ENCODE measurements at regions not wholly inside any gene's neighbourhood (a gene's known extent, or its start where the extent isn't known, plus 50 kb on each side); places are given as distances from the start of the nearest gene placed in this dataset.

DNA sequence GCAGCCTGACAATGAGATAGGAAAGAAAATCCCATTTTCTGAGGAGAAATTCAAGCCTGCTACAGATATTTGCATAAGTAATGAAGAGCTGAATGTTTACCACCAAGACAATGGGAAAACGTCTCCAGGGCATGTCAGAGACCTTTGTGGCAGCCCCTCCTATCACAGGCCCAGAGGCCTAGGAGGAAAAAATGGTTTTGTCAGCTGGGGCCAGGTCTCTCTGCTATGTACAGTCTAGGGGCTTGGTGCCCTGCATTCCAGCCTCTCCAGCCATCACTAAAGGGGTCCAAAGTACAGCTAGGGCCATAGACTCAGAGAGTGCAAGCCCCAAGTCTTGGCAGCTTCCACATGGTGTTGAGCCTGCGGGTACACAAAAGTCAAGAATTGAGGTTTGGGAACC is 361.6 kb upstream of the ANXA10 start:
- H3K27ac ChIP-seq (ENCODE audit: control insufficient read depth, insufficient read depth, low read length) = no peak overlapping the region
- no peak for TF ChIP-seq EZH2 (IDR thresholded peaks at IDR 0.05; ENCODE audit: low read length)
- TF ChIP-seq, protein P1, sequence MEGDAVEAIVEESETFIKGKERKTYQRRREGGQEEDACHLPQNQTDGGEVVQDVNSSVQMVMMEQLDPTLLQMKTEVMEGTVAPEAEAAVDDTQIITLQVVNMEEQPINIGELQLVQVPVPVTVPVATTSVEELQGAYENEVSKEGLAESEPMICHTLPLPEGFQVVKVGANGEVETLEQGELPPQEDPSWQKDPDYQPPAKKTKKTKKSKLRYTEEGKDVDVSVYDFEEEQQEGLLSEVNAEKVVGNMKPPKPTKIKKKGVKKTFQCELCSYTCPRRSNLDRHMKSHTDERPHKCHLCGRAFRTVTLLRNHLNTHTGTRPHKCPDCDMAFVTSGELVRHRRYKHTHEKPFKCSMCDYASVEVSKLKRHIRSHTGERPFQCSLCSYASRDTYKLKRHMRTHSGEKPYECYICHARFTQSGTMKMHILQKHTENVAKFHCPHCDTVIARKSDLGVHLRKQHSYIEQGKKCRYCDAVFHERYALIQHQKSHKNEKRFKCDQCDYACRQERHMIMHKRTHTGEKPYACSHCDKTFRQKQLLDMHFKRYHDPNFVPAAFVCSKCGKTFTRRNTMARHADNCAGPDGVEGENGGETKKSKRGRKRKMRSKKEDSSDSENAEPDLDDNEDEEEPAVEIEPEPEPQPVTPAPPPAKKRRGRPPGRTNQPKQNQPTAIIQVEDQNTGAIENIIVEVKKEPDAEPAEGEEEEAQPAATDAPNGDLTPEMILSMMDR (optimal IDR thresholded peaks at IDR 0.05 in 1 of 3, IDR thresholded peaks at IDR 0.05 in 1 of 3, conservative IDR thresholded peaks at IDR 0.05 in 1 of 3; ENCODE audit: extremely low read depth in 1 of 3, insufficient read depth in 2 of 3, low read length in 3 of 3) = no peak
- no peak overlapping the region for H3K4me2 ChIP-seq (ENCODE audit: control insufficient read depth, extremely low read depth, insufficient read depth, low read depth, low read length)
- DNase-seq (ENCODE audit: low read depth, low spot score) = no peak
- no peaks in the 10 kb centered on the region for H4K20me1 ChIP-seq (ENCODE audit: control insufficient read depth, extremely low read depth, insufficient read depth, low read length)
- H3K36me3 ChIP-seq (ENCODE audit: control insufficient read depth in 2 of 2, extremely low read depth in 1 of 2, insufficient read depth in 2 of 2, low read length in 2 of 2) = no peaks in the 10 kb centered on the region
- H3K9me3 ChIP-seq (ENCODE audit: control insufficient read depth, low read depth, low read length) = peaks cover 1% of the 10 kb centered on the region
- H3K4me3 ChIP-seq (ENCODE audit: control insufficient read depth in 2 of 3, extremely low read depth in 1 of 3, insufficient read depth in 2 of 3, low read depth in 1 of 3, low read length in 3 of 3) = no peak overlapping the region
- no peak for FAIRE-seq
- dilution Hi-C loops (cut with MboI; ENCODE audit: extremely low pct_ligation_motif_present, low sequenced_read_pairs) = no loop called here
- H3K79me2 ChIP-seq (ENCODE audit: control insufficient read depth, insufficient read depth, low read length) = no peaks in the 10 kb centered on the region
- H3K4me1 ChIP-seq (ENCODE audit: control insufficient read depth, extremely low read depth, insufficient read depth, low read length) = no peaks in the 10 kb centered on the region
- H3K27me3 ChIP-seq (ENCODE audit: control insufficient read depth, extremely low read depth, insufficient read depth, low read length) = no peaks in the 10 kb centered on the region
- no peak overlapping the region for H2AFZ ChIP-seq (ENCODE audit: control insufficient read depth, low read length)
- H3K9ac ChIP-seq (ENCODE audit: control insufficient read depth, extremely low read depth, insufficient read depth, low read length) = no peak overlapping the region
- no peaks in the 10 kb centered on the region for H3K9me1 ChIP-seq (ENCODE audit: control insufficient read depth, extremely low read depth, insufficient read depth, low read length)

GRCh38 chr4:167745024-167745687 is 347.2 kb upstream of the ANXA10 start:
- no peaks in the 10 kb centered on the region for H3K9me1 ChIP-seq (ENCODE audit: control insufficient read depth, extremely low read depth, insufficient read depth, low read length)
- FAIRE-seq = no peak
- H3K4me2 ChIP-seq (ENCODE audit: control insufficient read depth, extremely low read depth, insufficient read depth, low read depth, low read length) = no peak overlapping the region
- H3K9ac ChIP-seq (ENCODE audit: control insufficient read depth, extremely low read depth, insufficient read depth, low read length) = no peak overlapping the region
- no peaks in the 10 kb centered on the region for H3K36me3 ChIP-seq (ENCODE audit: control insufficient read depth in 2 of 2, extremely low read depth in 1 of 2, insufficient read depth in 2 of 2, low read length in 2 of 2)
- no peak overlapping the region for H3K27ac ChIP-seq (ENCODE audit: control insufficient read depth, insufficient read depth, low read length)
- no peak for TF ChIP-seq EZH2 (IDR thresholded peaks at IDR 0.05; ENCODE audit: low read length)
- TF ChIP-seq, protein P1 (optimal IDR thresholded peaks at IDR 0.05 in 1 of 3, IDR thresholded peaks at IDR 0.05 in 1 of 3, conservative IDR thresholded peaks at IDR 0.05 in 1 of 3; ENCODE audit: extremely low read depth in 1 of 3, insufficient read depth in 2 of 3, low read length in 3 of 3) = no peak
- no peak overlapping the region for H2AFZ ChIP-seq (ENCODE audit: control insufficient read depth, low read length)
- no peaks in the 10 kb centered on the region for H4K20me1 ChIP-seq (ENCODE audit: control insufficient read depth, extremely low read depth, insufficient read depth, low read length)
- H3K4me3 ChIP-seq (ENCODE audit: control insufficient read depth in 2 of 3, extremely low read depth in 1 of 3, insufficient read depth in 2 of 3, low read depth in 1 of 3, low read length in 3 of 3) = no peak overlapping the region
- no peak for DNase-seq (ENCODE audit: low read depth, low spot score)
- H3K9me3 ChIP-seq (ENCODE audit: control insufficient read depth, low read depth, low read length) = no peaks in the 10 kb centered on the region
- H3K79me2 ChIP-seq (ENCODE audit: control insufficient read depth, insufficient read depth, low read length) = no peaks in the 10 kb centered on the region
- no peaks in the 10 kb centered on the region for H3K4me1 ChIP-seq (ENCODE audit: control insufficient read depth, extremely low read depth, insufficient read depth, low read length)
- no peaks in the 10 kb centered on the region for H3K27me3 ChIP-seq (ENCODE audit: control insufficient read depth, extremely low read depth, insufficient read depth, low read length)
- dilution Hi-C loops (cut with MboI; ENCODE audit: extremely low pct_ligation_motif_present, low sequenced_read_pairs) = no loop called here

All from keratinocyte (primary cell).